K562 (cell line): ENCODE measurements at regions not wholly inside any gene's neighbourhood (a gene's known extent, or its start where the extent isn't known, plus 50 kb on each side); places are given as distances from the start of the nearest gene placed in this dataset.

Source experiments
- C11orf30 ChIP-seq: fragments of 450-650 bp; IDR thresholded peaks from 2 replicates; pipeline ENCODE4 v1.6.1; 2016; ENCODE audit warnings: low read depth, mild to moderate bottlenecking
- CBX3 ChIP-seq, 2 experiments: IDR thresholded peaks; 1 replicate in 1 of 2; 2 replicates in 1 of 2; pipeline ENCODE4 v1.6.1; 2012; ENCODE audit warnings: inconsistent platforms in 2 of 2, low read length in 2 of 2, borderline replicate concordance in 1 of 2, control low read depth in 1 of 2
- CREB1 ChIP-seq, 2 experiments: sonication (generic) in 1 of 2; formaldehyde crosslinking in 1 of 2; IDR thresholded peaks; 2 replicates each; pipeline versions ENCODE4 v1.6.1 to v1.8.0; 2012 to 2022; ENCODE audit warnings: inconsistent platforms in 1 of 2, mild to moderate bottlenecking in 1 of 2, missing genetic modification reagents in 1 of 2, moderate library complexity in 1 of 2
- HINFP ChIP-seq: fragments of 450-650 bp; conservative IDR thresholded peaks from 2 replicates; pipeline ENCODE4 v1.6.1; 2016; ENCODE audit warnings: missing genetic modification characterization, low read depth, mild to moderate bottlenecking, control low read depth, missing compliant biosample characterization
- MAFF ChIP-seq: IDR thresholded peaks from 2 replicates; pipeline ENCODE4 v1.6.1; 2012; ENCODE audit warnings: low read length, improper control_type of control experiment
- NFE2 ChIP-seq: IDR thresholded peaks from 2 replicates; pipeline ENCODE4 v1.6.1; 2014; ENCODE audit warnings: antibody characterized with exemption, low read depth
- RCOR1 ChIP-seq, 2 experiments: IDR thresholded peaks; 2 replicates each; pipeline ENCODE4 v1.6.1; 2012; ENCODE audit warnings: low read depth in 2 of 2, low read length in 2 of 2, borderline replicate concordance in 1 of 2, improper control_type of control experiment in 1 of 2
- TAF9B ChIP-seq: fragments of 450-650 bp; IDR thresholded peaks from 2 replicates; pipeline ENCODE4 v1.6.1; 2018; ENCODE audit warnings: mild to moderate bottlenecking; ENCODE audit not compliant: partially characterized antibody
- ZBTB33 ChIP-seq: sonication (generic); formaldehyde crosslinking; IDR thresholded peaks from 2 replicates; pipeline ENCODE4 v1.8.1; 2023; ENCODE audit warnings: mild to moderate bottlenecking, missing genetic modification reagents
- ZNF668 ChIP-seq: fragments of 250-450 bp; sonication (Bioruptor Pico); IDR thresholded peaks from 2 replicates; pipeline ENCODE4 v1.8.0; 2022; ENCODE audit warnings: mild to moderate bottlenecking, inconsistent platforms
- ZNF717 ChIP-seq: fragments of 250-450 bp; sonication (Bioruptor Pico); IDR thresholded peaks from 2 replicates; pipeline ENCODE4 v1.5.0; 2021
- ZSCAN29 ChIP-seq: fragments of 450-650 bp; IDR thresholded peaks from 2 replicates; pipeline ENCODE4 v1.6.1; 2017
- TF ChIP-seq, protein P1 (sequence below), 2 experiments: fragments of 250-450 bp in 1 of 2; fragments of 450-650 bp in 1 of 2; sonication (Bioruptor Pico) in 1 of 2; IDR thresholded peaks; 2 replicates each; pipeline versions ENCODE4 v1.6.1 to v1.8.0; 2016 to 2021; ENCODE audit warnings: mild to moderate bottlenecking in 2 of 2, moderate library complexity in 2 of 2, missing compliant biosample characterization in 1 of 2, missing genetic modification characterization in 1 of 2

- TF ChIP-seq RCOR1 (IDR thresholded peaks at IDR 0.05; ENCODE audit: borderline replicate concordance in 1 of 2, low read depth in 2 of 2, low read length in 2 of 2) (no peak), CREB1 (IDR thresholded peaks at IDR 0.05) (no peak), CREB1 (CRISPR knock-in tag; IDR thresholded peaks at IDR 0.05) (no peak), NFE2 (no peak), TAF9B (no peak), C11orf30 (no peak), ZBTB33 (CRISPR knock-in tag) (no peak), HINFP (tag) (no peak), ZNF668 (CRISPR knock-in tag) (no peak), MAFF (no peak), CBX3 (IDR thresholded peaks at IDR 0.05; ENCODE audit: borderline replicate concordance in 1 of 2, low read length in 2 of 2) (no peak), ZSCAN29 (no peak), ZNF717 (CRISPR knock-in tag) (no peak)
- TF ChIP-seq, protein P1, sequence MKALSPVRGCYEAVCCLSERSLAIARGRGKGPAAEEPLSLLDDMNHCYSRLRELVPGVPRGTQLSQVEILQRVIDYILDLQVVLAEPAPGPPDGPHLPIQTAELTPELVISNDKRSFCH (CRISPR knock-in tag; IDR thresholded peaks at IDR 0.05): no peak
- TF ChIP-seq, protein P1 (tag; IDR thresholded peaks at IDR 0.05): no peak
Measured at GRCh38 chr12:88839486-88839885, 259.2 kb upstream of the KITLG start (continued).
